ENCODE measurements at regions not wholly inside any gene's neighbourhood (a gene's known extent, or its start where the extent isn't known, plus 50 kb on each side); places are given as distances from the start of the nearest gene placed in this dataset.

DNA sequence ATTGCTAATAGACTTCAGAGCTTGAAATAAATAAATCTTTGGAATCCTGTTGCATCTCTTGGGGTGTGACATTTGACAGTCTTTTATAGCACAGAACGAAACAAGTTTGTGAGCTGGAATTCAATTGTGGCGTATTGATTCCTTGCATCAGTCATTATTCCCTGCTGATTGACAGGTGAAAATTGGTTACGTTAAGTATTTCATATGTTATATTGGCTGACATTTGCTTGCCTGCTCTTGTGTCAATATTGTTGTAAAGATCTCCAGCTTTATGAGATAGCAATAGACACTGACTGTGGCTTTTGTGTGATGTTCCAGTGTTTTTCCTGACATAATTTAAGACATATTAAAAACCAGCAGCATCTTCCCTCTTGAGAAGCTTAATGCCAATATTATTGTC lies 644.4 kb upstream of the FAM241A start:
- no peaks in the 10 kb centered on the region for H3K23me2 ChIP-seq (ENCODE audit: low read depth, low read length)
- no peaks in the 10 kb centered on the region for H3K36me3 ChIP-seq (ENCODE audit: control insufficient read depth in 2 of 4, insufficient read depth in 4 of 4, low read length in 3 of 4)
- no peak overlapping the region for H2AFZ ChIP-seq (ENCODE audit: low read length)
- H2BK120ac ChIP-seq (replicated peaks; ENCODE audit: low read depth, low read length): no peak overlapping the region
- H4K8ac ChIP-seq (ENCODE audit: extremely low read depth, insufficient read depth, low read length): no peak overlapping the region
- no peak overlapping the region for H2BK20ac ChIP-seq (ENCODE audit: low read length)
- H3K9me3 ChIP-seq (ENCODE audit: insufficient read depth in 2 of 2, low read depth in 1 of 2, low read length in 1 of 2): no peaks in the 10 kb centered on the region
- no peak overlapping the region for H3K18ac ChIP-seq (ENCODE audit: extremely low read depth, low read length)
- CTCF ChIA-PET (ENCODE audit: partially characterized antibody): interaction anchor here (1.0 kb wide), 1 partner anchor 357 kb away, joined by 3 read pairs; no protein-coding TSS in a partner anchor
- no peak overlapping the region for H3K23ac ChIP-seq (ENCODE audit: insufficient read length)
- no peak overlapping the region for H3K27ac ChIP-seq (ENCODE audit: low read depth, low read length)
- H3K9ac ChIP-seq (replicated peaks in 1 of 4; ENCODE audit: extremely low read depth in 1 of 4, low read depth in 3 of 4, low read length in 3 of 4): no peak overlapping the region
- no peaks in the 10 kb centered on the region for H3K79me1 ChIP-seq (ENCODE audit: low read depth, low read length)
- no peak overlapping the region for H3K56ac ChIP-seq (replicated peaks; ENCODE audit: insufficient read length, low read depth, low read length)
- H3K27me3 ChIP-seq (replicated peaks in 1 of 4; ENCODE audit: control insufficient read depth in 3 of 4, extremely low read depth in 1 of 4, insufficient read depth in 3 of 4, low read length in 3 of 4): no peaks in the 10 kb centered on the region
- no peak overlapping the region for H3K14ac ChIP-seq (ENCODE audit: insufficient read length)
- H2BK12ac ChIP-seq (ENCODE audit: low read depth, low read length): no peak overlapping the region
- no peak overlapping the region for H2BK5ac ChIP-seq (ENCODE audit: low read depth, low read length)
- H2AK5ac ChIP-seq (ENCODE audit: low read depth, low read length): no peak overlapping the region
- no peaks in the 10 kb centered on the region for H3K4me1 ChIP-seq (replicated peaks in 1 of 4; ENCODE audit: control insufficient read depth in 3 of 4, insufficient read depth in 4 of 4, low read length in 3 of 4)
- no peaks in the 10 kb centered on the region for H3K79me2 ChIP-seq (ENCODE audit: control insufficient read depth in 1 of 2, insufficient read depth in 2 of 2, low read length in 2 of 2)
- 94% methylated on average over 3 of the region's 3 CpGs; no CpG with 5 or more reads in 1 of the 2 experiments for WGBS, 2 experiments (ENCODE audit: extremely low coverage in 1 of 2, insufficient coverage in 1 of 2, insufficient read length in 1 of 2, insufficient replicate concordance in 2 of 2, low coverage in 1 of 2, low lambda C conversion rate in 2 of 2, missing lambda C conversion rate in 1 of 2)
- DNase-seq (ENCODE audit: low read depth in 1 of 2, low spot score in 2 of 2) (no peak), FAIRE-seq (no peak)
- no peak overlapping the region for H4K5ac ChIP-seq (ENCODE audit: insufficient read length, low read depth, low read length)
- H3K4ac ChIP-seq (replicated peaks; ENCODE audit: insufficient read length, low read depth, low read length): no peak overlapping the region
- H4K20me1 ChIP-seq (replicated peaks in 1 of 2; ENCODE audit: control insufficient read depth in 1 of 2, insufficient read depth in 2 of 2, low read length in 2 of 2): no peaks in the 10 kb centered on the region
- no peak overlapping the region for H2BK15ac ChIP-seq (ENCODE audit: low read length)
- H3K4me2 ChIP-seq (ENCODE audit: insufficient read depth in 1 of 2, low read depth in 2 of 2, low read length in 2 of 2): no peak overlapping the region
- H4K91ac ChIP-seq (replicated peaks; ENCODE audit: insufficient read length, low read length): no peak overlapping the region
- POLR2A ChIA-PET (ENCODE audit: partially characterized antibody): no interaction called here
- no peak overlapping the region for H3K4me3 ChIP-seq (ENCODE audit: extremely low read depth in 1 of 4, insufficient read depth in 2 of 4, low read depth in 3 of 4, low read length in 4 of 4)
- no peak for TF ChIP-seq POU5F1 (IDR thresholded peaks at IDR 0.05; ENCODE audit: low read depth, low read length)
- no peak for TF ChIP-seq CEBPB (IDR thresholded peaks at IDR 0.05; ENCODE audit: low read depth, low read length)
- TF ChIP-seq CBX8 (IDR thresholded peaks at IDR 0.05; ENCODE audit: borderline replicate concordance, low read depth, low read length): no peak
- no peak for TF ChIP-seq SIN3A (conservative IDR thresholded peaks at IDR 0.05 in 1 of 2, IDR thresholded peaks at IDR 0.05 in 1 of 2; ENCODE audit: low read depth in 1 of 2, low read length in 2 of 2)
- TF ChIP-seq HDAC6 (IDR thresholded peaks at IDR 0.05; ENCODE audit: low read depth, low read length): no peak
- no peak for TF ChIP-seq SAP30 (IDR thresholded peaks at IDR 0.05; ENCODE audit: insufficient read depth, insufficient replicate concordance, low read length)
- TF ChIP-seq TAF7 (optimal IDR thresholded peaks at IDR 0.05; ENCODE audit: borderline replicate concordance, low read depth, low read length): no peak
- no peak for TF ChIP-seq PHF8 (conservative IDR thresholded peaks at IDR 0.05; ENCODE audit: low read depth, low read length)
- no peak for TF ChIP-seq SP4 (IDR thresholded peaks at IDR 0.05; ENCODE audit: low read length)
- no peak for TF ChIP-seq BACH1 (IDR thresholded peaks at IDR 0.05; ENCODE audit: low read length)
- no peak for TF ChIP-seq NANOG (IDR thresholded peaks at IDR 0.05; ENCODE audit: insufficient read depth, low read depth, low read length, poor library complexity, severe bottlenecking)
- TF ChIP-seq CBX5 (IDR thresholded peaks at IDR 0.05; ENCODE audit: low read depth, low read length): no peak
- TF ChIP-seq, protein P1, sequence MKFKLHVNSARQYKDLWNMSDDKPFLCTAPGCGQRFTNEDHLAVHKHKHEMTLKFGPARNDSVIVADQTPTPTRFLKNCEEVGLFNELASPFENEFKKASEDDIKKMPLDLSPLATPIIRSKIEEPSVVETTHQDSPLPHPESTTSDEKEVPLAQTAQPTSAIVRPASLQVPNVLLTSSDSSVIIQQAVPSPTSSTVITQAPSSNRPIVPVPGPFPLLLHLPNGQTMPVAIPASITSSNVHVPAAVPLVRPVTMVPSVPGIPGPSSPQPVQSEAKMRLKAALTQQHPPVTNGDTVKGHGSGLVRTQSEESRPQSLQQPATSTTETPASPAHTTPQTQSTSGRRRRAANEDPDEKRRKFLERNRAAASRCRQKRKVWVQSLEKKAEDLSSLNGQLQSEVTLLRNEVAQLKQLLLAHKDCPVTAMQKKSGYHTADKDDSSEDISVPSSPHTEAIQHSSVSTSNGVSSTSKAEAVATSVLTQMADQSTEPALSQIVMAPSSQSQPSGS (IDR thresholded peaks at IDR 0.05; ENCODE audit: low read length): no peak
